Right cardiac atrium (tissue), 5 donors: ENCODE measurements at regions not wholly inside any gene's neighbourhood (a gene's known extent, or its start where the extent isn't known, plus 50 kb on each side); places are given as distances from the start of the nearest gene placed in this dataset.

ENCODE experiments used
- ATAC-seq, 2 donors: fragments of 200-7000 bp; cut with Tn5 transposase; one replicate each; pipeline versions ENCODE4 v1.8.0 to v1.9.1; 2020; ENCODE audit warnings: moderate library complexity in 2 of 2, mild to moderate bottlenecking in 1 of 2
- DNase-seq, 3 donors: peaks; one replicate each; pipeline ENCODE4 v3.0.0-alpha.2; 2020
- H3K27ac ChIP-seq: one replicate; pipeline ENCODE4 v1.5.1; 2013; ENCODE audit warnings: mild to moderate bottlenecking, low read length, control low read depth, moderate library complexity
- H3K27me3 ChIP-seq: one replicate; pipeline ENCODE4 v1.6.1; 2013; ENCODE audit not compliant: control insufficient read depth, insufficient read depth
- H3K4me1 ChIP-seq: one replicate; pipeline ENCODE4 v1.6.1; 2013; ENCODE audit warnings: low read length; ENCODE audit not compliant: control insufficient read depth, insufficient read depth
- H3K4me3 ChIP-seq: one replicate; pipeline ENCODE4 v1.5.1; 2013; ENCODE audit warnings: low read length, control low read depth
- H3K9me3 ChIP-seq: one replicate; pipeline ENCODE4 v1.6.1; 2013; ENCODE audit warnings: low read length; ENCODE audit not compliant: control insufficient read depth
- WGBS: extraction: QIAGEN DNeasy Blood & Tissue Kit; methylation state at CpG from one replicate; pipeline ENCODE4 v1.1.7; 2013; 5-methylcytosine and 5-hydroxymethylcytosine counted together
- intact Hi-C, 4 donors: fragments of 100-400 bp; cut with DNase I; formaldehyde crosslinking; loops; one replicate each; pipeline versions ENCODE4 v1.11.0 to v1.14.0; 2022 to 2023
- donor health status: healthy with polysubstance abuse.
- donor health status: DM: no; HTN: yes; CAD: no.
- donor health status: DM: no; HTN: no; CAD: no.
- donor health status: DM: no; HTN: yes; CAD: no; lungs with severe emphysema.
- donor health status: DM: yes; HTN: yes; CAD: no.

DNA sequence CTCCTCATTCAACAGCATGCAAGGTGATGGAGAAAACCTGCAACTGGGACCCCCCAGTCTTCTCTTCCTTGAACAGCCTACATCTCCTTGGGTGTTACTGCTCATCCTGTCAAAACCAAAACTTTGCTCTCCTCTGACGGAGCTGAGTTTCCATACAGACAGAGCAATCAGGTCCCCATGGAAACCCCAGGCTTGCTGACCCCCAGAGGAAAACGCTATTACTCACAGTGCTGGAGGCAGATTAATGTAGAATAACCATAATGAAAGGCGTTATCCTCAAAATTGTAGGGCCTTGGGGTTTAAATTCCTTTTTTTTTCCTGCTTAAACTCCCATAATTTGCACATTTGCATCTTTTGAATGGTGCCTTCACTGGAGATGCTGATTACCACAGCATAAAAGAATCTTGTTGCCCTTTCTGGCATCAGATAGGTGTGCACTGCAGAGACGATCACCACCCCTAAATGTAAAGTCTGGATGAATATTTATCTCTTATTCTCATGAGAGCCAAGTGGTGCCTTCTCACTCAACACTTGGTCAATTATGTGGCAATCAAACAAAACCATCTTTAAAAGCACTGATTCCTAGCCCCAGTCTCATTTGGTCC is 126.3 kb downstream of the MSX2 start:
- intact Hi-C loops, result no loop called here
- no peak for ATAC-seq
- no peaks in the 10 kb centered on the region for H3K4me1 ChIP-seq
- H3K27me3 ChIP-seq, result no peaks in the 10 kb centered on the region
- H3K4me3 ChIP-seq, result no peak overlapping the region
- H3K9me3 ChIP-seq, result no peaks in the 10 kb centered on the region
- no peak for DNase-seq
- no peak overlapping the region for H3K27ac ChIP-seq
- 40% methylated on average over 4 of the region's 4 CpGs for WGBS

DNA sequence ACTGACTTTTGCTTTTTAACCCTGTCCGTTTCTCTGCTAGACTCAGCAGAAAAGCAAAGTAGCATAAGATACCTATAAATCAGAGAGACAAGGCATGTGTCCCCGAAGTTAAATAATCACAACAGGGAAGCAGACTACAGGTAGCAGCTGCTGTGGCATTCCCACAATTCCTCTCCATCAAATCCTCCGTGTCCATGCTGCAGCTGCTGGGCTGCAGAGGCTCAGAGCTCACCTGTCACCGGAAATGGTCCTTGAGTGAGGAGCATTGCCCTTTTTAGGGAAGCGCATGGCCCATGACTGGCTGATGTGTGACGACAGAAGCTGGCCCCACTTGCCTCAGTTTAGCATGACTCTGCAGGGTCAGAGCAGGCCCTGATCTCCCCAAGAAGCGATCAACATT is 125.0 kb downstream of the MSX2 start:
- DNase-seq (no peak), ATAC-seq (no peak)
- Histone ChIP-seq H3K4me3 (no peak overlapping the region), H3K27ac (no peak overlapping the region), H3K4me1 (no peaks in the 10 kb centered on the region), H3K9me3 (no peaks in the 10 kb centered on the region), H3K27me3 (no peaks in the 10 kb centered on the region)
- intact Hi-C loops, result no loop called here
- 73% methylated on average over 7 of the region's 7 CpGs for WGBS

DNA sequence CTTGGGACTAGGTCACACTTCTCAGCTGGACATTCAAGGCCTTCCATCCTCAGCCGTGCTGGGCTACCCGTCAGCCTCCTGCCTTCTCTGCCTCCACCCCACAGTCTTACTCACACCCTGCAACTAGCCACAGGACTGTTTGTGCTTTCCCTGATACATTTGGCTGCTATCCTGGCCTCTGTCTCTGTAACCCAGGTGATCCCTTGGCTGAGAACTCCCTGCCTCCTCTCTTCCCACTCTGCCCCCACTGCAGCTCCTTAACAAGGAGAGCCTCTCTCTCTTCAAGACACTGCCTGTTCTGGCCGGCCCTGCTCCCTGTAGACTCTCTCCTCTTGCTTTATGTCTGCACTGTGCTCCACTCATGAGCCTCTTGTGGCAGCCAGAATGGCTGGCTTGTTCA is 120.6 kb downstream of the MSX2 start:
- no peaks in the 10 kb centered on the region for H3K27me3 ChIP-seq
- no peak for ATAC-seq
- H3K4me1 ChIP-seq, result no peaks in the 10 kb centered on the region
- DNase-seq, result no peak
- intact Hi-C loops, result no loop called here
- no peak overlapping the region for H3K4me3 ChIP-seq
- 72% methylated on average over 3 of the region's 3 CpGs for WGBS
- H3K9me3 ChIP-seq, result no peaks in the 10 kb centered on the region
- H3K27ac ChIP-seq, result no peak overlapping the region

DNA sequence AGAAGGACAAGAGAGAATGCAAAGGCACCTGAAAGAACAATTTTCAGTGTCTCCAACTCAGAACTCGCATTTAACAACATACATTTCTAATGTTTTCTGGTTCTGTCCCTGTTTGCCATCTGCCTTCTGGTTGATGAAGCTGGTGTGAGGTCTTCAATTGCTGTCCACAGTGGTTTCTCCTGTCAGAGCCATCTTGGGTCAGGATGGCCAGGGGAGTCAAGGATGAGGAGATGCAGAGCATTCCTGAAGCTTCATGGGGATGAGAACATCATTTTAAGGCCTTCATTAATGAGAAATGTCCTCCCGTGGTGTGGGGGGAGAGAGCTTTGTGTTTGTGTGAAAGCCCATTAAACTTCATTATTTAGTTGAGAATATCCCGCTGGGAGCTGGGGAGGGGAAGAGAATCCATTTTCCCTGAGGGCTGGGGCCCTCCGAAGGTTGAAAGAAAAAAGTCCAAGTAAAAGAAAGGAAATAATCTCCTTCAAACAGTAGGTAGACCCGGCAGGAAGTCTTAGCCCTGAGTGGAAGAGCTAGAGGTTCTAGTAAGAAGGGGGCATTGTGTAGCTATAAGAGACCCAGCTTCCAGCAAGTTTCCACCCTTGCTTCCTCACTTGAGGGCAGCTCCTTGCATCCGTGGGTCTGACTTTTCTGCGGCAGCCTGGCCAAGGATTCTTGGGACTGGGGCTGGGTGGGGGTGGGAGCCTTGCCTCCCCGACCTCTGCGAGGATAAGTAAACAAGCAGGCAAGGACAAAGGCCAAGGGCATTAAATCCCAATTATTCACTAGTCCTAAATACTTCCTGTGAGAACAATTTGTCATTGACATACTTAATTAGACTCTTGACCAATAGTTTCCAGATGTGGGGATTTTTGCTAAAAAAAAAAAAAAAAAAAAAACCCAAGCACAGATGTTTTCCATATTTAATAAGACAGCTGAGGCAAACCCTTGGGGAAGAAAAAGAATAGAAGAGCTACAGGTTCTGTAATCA is 119.2 kb downstream of the MSX2 start:
- ATAC-seq (no peak), DNase-seq (no peak)
- Histone ChIP-seq H3K4me1 (no peaks in the 10 kb centered on the region), H3K27ac (no peak overlapping the region), H3K27me3 (no peaks in the 10 kb centered on the region), H3K9me3 (no peaks in the 10 kb centered on the region), H3K4me3 (no peak overlapping the region)
- 61% methylated on average over 9 of the region's 9 CpGs for WGBS
- intact Hi-C loops, result no loop called here

DNA sequence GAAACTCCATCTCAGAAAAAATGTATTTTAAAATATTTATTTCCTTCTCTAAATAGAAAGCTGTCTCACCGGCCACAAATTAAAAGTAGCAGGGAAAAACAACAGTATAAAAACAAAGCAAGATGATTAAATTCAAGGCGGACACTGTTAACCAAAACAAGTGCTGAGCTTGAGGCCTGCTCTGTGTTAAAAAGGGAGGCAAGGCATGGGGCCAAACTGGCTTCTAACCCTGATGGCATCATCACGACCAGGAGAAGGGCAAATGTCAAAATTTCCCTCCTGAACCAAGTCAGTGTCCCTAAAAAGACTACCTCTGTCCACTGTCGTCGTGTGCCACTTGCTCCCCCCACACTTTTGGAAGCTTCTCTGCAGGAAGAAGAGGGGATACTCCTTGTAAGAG is 116.1 kb downstream of the MSX2 start:
- Histone ChIP-seq H3K9me3 (no peaks in the 10 kb centered on the region), H3K27me3 (no peaks in the 10 kb centered on the region), H3K4me1 (no peaks in the 10 kb centered on the region), H3K4me3 (no peak overlapping the region), H3K27ac (no peak overlapping the region)
- ATAC-seq (no peak), DNase-seq (no peak)
- intact Hi-C loops, result no loop called here
- WGBS, result 72% methylated on average over 5 of the region's 5 CpGs

DNA sequence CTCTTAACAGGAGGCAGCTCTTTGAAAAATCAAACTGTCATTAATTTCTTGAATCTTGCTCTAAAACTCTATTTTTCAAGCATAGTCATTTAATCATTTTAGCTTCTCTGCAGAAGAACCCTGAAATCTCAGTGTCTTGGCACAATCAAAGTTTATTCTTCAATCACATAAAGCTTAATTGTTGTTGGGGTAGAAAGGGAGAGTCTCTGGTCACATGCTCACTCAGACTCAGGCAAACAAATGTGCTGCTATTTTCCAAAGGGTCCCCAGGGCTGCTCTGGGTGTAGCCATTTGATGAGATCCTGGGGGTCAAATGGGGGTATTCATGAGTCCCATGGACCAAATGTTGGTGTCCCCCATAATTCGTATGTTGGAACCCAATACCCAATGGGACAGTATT is 114.8 kb downstream of the MSX2 start:
- Histone ChIP-seq H3K27ac (no peak overlapping the region), H3K9me3 (no peaks in the 10 kb centered on the region), H3K4me3 (no peak overlapping the region), H3K4me1 (no peaks in the 10 kb centered on the region), H3K27me3 (no peaks in the 10 kb centered on the region)
- intact Hi-C loops, result no loop called here
- ATAC-seq (no peak), DNase-seq (no peak)
- 84% methylated on average over 1 of the region's 1 CpG for WGBS

DNA sequence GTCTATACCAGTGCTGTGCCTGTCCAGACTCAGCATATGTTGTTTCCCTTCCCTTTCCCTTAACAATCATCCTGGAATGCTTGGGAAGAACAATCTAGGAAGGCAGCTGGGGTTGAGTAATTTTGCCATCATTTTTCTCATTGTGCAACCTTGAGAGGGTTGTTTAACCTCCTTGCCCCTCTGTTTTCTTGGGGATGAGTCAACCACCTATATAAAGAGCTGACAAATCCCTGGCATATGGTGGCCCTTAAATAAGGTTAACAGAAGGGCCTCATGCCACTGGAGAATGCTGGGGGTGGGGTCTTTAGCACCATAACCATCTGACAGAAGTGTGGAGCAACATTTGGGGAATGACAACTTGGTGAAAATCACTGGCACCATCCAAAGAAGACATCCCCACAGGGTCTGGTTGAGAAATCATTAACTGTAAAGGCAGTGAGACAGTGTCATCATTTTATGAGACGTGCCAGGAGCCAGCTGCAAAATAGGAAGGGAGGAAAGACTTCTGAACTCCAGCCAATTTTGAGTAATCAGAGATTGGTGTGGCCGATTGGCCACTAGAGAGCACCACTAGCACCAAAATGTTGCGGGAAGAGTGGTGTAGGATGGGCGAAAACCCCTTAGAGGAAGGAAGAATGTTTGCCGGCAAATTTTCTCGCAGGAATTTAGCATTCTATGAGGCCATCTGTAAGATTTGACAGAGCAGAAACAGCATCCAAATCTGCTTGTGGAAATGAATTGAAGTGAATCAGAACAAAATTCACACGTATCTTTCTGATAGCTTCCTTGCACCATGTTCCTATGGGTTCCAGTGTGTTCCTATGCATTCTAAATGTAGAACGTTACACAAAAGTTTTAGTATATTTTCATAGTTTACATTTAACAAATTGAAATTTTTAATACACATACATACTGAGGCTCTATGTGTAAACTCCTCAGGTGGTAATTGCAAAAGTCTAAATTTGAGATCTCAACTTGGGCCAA is 113.8 kb downstream of the MSX2 start:
- 31% methylated on average over 8 of the region's 8 CpGs for WGBS
- ATAC-seq (no peak), DNase-seq (no peak)
- intact Hi-C loops, result no loop called here
- Histone ChIP-seq H3K27me3 (no peaks in the 10 kb centered on the region), H3K4me1 (no peaks in the 10 kb centered on the region), H3K4me3 (no peak overlapping the region), H3K27ac (no peak overlapping the region), H3K9me3 (no peaks in the 10 kb centered on the region)

DNA sequence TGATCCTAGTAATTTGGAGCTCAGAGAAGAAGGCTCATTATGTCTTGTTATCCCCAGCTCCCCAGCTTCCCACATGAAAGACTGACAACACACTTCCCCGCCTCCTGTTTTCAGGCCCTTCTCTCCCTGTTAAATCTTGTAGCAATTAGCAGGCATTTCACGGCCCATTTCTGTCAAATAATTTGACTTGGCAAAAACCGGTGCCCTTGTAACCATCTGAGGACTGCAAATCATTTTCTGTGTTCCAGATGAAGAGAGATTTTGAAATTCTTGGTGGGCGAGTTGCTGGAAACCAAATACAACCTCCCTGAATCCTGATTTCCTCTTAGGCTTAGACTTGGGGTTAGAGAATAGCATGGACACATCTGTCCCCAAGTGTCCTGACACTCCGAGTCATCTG is 109.7 kb downstream of the MSX2 start:
- Histone ChIP-seq H3K27me3 (no peaks in the 10 kb centered on the region), H3K9me3 (no peaks in the 10 kb centered on the region), H3K4me3 (no peak overlapping the region), H3K27ac (no peak overlapping the region), H3K4me1 (no peaks in the 10 kb centered on the region)
- no peak for ATAC-seq
- WGBS, result 71% methylated on average over 5 of the region's 5 CpGs
- intact Hi-C loops, result no loop called here
- no peak for DNase-seq

DNA sequence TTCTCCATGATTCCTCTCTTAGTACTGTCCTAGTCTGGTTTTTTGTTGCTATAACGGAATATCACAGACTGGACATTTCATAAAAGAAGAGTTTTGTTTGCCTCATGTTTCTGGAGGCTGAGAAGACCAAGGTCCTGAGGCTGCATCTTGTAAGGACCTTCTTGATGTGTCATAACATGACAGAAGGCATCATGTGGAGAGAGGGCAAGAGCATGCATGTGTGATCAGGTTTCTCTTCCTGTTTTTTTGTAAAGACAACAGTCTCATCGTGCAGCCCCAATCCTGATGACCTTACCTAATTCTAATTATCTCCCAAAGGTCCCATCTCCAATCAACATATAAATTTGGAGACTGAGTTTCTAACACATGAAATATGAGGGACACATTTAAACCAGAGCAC is 108.4 kb downstream of the MSX2 start:
- intact Hi-C loops, result no loop called here
- no peaks in the 10 kb centered on the region for H3K27me3 ChIP-seq
- no peaks in the 10 kb centered on the region for H3K9me3 ChIP-seq
- no peaks in the 10 kb centered on the region for H3K4me1 ChIP-seq
- DNase-seq, result no peak
- ATAC-seq, result no peak
- 75% methylated on average over 2 of the region's 2 CpGs for WGBS
- H3K27ac ChIP-seq, result no peak overlapping the region
- H3K4me3 ChIP-seq, result no peak overlapping the region

DNA sequence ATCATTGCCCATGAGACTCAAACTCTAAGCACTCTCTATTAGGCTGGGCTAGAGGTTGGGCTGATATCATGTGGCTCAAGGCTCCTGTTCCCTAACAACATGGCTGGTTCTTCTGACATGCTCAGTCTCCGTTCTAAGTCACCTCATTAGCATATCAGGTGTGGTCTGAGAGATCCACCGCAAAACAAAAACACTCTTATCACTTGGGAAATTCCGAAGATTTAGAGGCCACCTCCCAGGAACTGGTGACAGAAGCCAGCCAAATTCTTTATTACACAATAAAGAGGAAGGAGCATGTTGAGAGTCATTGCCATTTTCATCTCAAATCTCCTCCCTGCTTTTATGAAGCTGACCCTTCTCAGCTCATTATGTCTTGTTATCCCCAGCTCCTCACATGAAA is 107.6 kb downstream of the MSX2 start:
- intact Hi-C loops, result no loop called here
- no peaks in the 10 kb centered on the region for H3K27me3 ChIP-seq
- no peaks in the 10 kb centered on the region for H3K4me1 ChIP-seq
- H3K9me3 ChIP-seq, result no peaks in the 10 kb centered on the region
- ATAC-seq (no peak), DNase-seq (no peak)
- WGBS, result 26% methylated on average over 3 of the region's 3 CpGs
- H3K4me3 ChIP-seq, result no peak overlapping the region
- H3K27ac ChIP-seq, result no peak overlapping the region
